ENCODE measurements at regions not wholly inside any gene's neighbourhood (a gene's known extent, or its start where the extent isn't known, plus 50 kb on each side); places are given as distances from the start of the nearest gene placed in this dataset.
"Not testable (repeated sequence)": the region's sequence is repeated elsewhere in the genome, so short reads cannot be mapped to it uniquely, and the experiment has no call there.

DNA sequence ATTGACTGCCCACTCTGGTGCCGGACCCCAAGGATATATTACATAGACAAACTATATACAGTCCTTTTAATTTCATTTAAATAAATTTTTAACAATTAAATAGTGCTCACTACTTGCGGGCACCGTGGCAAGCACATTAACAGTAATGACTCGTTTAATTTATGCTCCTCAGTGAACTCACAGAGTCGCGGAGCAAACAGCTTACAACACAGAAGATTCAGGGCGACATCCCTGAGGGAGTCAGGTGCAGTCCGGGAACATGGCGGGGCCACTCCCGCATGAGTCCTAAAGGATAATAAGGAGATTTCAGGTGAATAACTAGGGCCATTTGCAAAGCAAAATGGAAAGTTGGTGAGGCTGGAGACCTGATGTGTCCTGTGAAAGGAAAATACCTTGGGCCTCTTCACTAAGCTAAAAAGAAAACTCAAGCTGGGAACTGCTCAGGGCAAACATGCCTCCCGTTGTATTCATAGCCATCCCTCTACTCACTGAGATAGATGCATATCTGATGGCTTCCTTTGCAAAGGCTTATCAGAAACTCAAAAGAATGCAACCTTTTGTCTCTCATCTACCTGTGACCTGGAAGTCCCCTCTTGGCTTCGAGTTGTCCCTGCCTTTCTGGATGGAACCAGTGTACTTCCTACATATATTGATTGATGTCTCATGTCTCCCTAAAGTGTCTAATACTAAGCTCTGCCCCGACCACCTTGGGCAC lies 125.6 kb downstream of the KLF6 start:
- DNase-seq (ENCODE audit: low read depth in 2 of 2) = no peak

DNA sequence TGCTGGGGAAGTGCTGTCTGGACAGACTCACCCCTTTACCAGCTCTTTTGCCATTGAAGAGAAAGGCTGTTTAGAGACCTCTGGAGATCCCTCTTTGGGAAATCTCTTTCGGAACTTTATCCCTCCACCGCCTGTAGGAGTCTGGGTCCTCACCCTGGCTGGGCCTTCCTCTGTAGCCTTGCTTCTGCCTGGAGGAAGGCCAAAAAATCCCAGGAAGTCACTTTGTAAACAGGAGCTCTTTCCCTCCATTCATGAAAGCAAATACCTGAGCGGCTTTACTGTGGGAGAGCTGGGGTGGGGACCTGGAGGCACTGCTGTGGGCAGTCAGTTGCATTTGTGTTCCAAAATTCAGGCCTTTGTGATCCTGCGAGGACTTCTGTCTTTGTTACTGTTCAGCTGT lies 126.2 kb downstream of the KLF6 start:
- DNase-seq (ENCODE audit: low read depth in 2 of 2) = no peak

GRCh38 chr10:3656214-3656613 lies 128.8 kb downstream of the KLF6 start:
- no peak for DNase-seq (ENCODE audit: low read depth in 2 of 2)

GRCh38 chr10:3655528-3655927 lies 129.5 kb downstream of the KLF6 start:
- no peak for DNase-seq (ENCODE audit: low read depth in 2 of 2)

DNA sequence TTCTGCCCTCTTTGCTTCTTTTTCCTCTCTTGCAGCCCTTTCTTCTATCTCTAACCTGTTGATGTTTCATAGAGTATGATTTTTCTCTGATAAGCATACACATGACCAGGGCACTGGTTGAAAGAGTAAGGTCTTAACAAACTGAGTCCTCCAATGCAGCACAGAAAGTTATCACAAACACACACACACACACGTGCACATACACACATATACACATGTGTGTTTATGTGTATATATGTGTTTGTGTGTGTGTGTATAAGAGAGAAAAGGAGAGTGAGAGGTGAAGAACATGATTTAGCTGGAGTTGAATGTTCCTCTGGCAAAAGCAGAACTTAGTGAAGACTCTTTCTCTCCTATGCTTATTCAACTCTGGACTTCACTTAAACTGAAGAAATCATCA lies 130.0 kb downstream of the KLF6 start:
- no peak for DNase-seq (ENCODE audit: low read depth in 2 of 2)

GRCh38 chr10:3654496-3654895 lies 130.5 kb downstream of the KLF6 start:
- DNase-seq (ENCODE audit: low read depth in 2 of 2) = no peak

DNA sequence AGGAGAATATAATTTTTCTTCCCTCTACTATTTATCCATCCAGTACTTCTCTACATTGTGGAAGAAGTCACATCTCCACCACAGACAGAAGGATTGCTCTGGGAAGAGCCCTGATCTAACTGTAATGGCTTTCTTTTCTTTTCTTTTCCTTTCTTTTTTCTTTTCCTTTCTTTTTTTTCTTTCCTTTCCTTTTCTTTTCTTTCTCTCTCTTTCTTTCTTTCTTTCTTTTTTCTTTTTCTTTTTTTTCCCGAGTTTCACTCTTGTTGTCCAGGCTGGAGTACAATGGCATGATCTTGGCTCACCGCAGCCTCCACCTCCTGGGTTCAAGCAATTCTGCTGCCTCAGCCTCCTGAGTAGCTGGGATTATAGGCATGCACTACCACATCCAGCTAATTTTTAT lies 131.7 kb downstream of the KLF6 start:
- not testable (repeated sequence) for DNase-seq (ENCODE audit: low read depth in 2 of 2)

GRCh38 chr10:3652886-3653285 lies 132.1 kb downstream of the KLF6 start:
- DNase-seq (ENCODE audit: low read depth in 2 of 2) = no peak

- no peak for DNase-seq (ENCODE audit: low read depth in 2 of 2)
Measured at GRCh38 chr10:3651969-3652653, 132.9 kb downstream of the KLF6 start.

- no peak for DNase-seq (ENCODE audit: low read depth in 2 of 2)
Measured at GRCh38 chr10:3648576-3648975, 136.4 kb downstream of the KLF6 start.

GRCh38 chr10:3648170-3648569 lies 136.8 kb downstream of the KLF6 start:
- no peak for DNase-seq (ENCODE audit: low read depth in 2 of 2)

GRCh38 chr10:3647074-3647473 lies 137.9 kb downstream of the KLF6 start:
- DNase-seq (ENCODE audit: low read depth in 2 of 2) = no peak

DNA sequence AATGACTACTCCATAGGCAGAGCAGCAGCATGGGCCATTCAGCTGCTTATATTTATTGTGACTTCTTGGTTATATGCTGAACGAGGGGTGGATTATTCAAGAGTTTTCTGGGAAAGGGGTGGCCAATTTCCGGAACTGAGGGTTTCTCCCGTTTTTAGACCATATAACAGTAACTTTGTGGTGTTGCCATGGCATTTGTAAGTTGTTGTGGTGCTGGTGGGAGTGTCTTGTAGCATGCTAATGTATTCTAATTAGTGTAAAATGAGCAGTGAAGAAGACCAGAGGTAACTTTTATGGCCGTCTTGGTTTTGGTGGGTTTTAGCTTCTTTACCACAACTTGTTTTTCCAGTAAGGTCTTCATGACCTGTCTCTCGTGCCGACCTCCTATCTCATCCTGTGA lies 139.6 kb downstream of the KLF6 start:
- no peak for DNase-seq (ENCODE audit: low read depth in 2 of 2)

DNA sequence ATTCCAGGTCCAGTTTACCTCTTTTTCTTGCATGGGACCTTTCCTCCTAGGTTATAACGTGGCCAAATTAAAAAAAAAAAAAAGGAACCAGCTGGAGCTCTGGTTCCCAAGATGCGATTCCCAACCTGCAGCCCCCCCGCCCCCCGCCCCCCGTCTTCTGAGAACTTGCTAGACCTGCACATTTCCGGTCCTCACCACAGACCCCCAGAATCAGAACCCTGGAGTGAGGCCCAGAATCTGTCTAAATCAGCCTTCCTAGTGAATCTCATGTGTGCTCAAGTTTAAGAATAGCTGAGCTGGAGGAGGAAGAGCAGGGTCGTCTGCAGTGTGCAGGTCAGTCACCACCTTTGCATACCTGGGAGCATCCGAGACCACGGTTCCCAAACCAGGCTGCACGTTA lies 144.2 kb downstream of the KLF6 start:
- no peak for DNase-seq (ENCODE audit: low read depth in 2 of 2)

GRCh38 chr10:3639546-3639945 lies 145.5 kb downstream of the KLF6 start:
- no peak for DNase-seq (ENCODE audit: low read depth in 2 of 2)

- DNase-seq (ENCODE audit: low read depth in 2 of 2) = no peak
Measured at GRCh38 chr10:3636356-3637181, 148.4 kb downstream of the KLF6 start.

DNA sequence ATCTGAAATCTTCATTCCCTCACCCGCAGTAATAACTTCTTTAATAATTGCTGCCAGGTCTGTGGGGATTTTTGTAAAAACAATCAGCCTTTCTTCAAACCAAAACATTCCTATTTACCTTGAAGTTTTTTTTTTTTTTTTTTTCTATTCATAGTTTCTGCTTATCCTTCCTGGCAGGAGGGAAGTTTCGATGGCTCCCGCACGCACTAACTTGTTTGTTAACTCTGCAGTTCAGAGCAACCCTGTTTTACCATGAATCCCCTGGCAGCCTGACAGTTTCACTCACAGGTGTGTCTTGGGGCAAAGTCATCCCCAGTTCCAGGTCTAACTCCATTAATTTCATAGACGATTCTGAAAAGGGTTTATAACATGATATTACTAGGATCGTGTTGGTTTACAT lies 149.3 kb downstream of the KLF6 start:
- DNase-seq (ENCODE audit: low read depth in 2 of 2) = no peak

DNA sequence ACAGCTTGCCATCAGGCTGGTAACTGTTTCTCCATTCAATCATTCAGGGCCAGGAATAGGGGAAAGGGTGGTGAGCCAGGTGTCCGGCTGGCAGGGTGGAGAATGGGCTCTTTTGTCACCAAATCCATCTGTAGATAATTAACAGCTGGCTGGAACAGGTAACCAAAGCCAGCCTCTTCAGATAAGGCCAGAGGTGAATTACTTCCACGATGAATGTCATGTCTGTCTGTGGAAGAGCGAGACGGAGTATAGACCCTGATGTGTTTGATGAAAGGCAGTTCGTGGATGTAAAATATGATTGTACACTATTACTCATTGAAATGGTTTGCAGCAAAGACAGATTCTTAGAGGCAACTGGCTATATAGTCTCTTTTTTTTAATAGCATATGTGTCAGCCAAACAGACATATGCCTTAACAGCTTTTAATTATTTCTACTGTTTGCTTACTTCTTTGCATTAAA lies 149.8 kb downstream of the KLF6 start:
- DNase-seq (ENCODE audit: low read depth in 2 of 2) = no peak

DNA sequence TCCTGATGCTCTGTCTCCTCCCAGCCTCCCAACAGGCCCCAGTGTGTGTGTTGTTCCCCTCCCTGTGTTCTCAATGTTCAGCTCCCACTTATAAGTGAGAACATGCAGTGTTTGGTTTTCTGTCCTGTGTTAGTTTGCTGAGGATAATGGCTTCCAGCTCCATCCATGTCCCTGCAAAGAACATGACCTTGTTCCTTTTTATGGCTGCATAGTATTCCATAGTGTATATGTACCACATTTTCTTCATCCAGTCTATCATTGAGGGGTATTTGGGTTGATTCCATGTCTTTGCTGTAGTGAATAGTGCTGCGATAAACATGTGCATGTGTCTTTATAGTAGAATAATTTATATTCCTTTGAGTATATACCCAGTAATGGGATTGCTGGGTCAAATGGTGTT lies 150.4 kb downstream of the KLF6 start:
- DNase-seq (ENCODE audit: low read depth in 2 of 2) = not testable (repeated sequence)

DNA sequence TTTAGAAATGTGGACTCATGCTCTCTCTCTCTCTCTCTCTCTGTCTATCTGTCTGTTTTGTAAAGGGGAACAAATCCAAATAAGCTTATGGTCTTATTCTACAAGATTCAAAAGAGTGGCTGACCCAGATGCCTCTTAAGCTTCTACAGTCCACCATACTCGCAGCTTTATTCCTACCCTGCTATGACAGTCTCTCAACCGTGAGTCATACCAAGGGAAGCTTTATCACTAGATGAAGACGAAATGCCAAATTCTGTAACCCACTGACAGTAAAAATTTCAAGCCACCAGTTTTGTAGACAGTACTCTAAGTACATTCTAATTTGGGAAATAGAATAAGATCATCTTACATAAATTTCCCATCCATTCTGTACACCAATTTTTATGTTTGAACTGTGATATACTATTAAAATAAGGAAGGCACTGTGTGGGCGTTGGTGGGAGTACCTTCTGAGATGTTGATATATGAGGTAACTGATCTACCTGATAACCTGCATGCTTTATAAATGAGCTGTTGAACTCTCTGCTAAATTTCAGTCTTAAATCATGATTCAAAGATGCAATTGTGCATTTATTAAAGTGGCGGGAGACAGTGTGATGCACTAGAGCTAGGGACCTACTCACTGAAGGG lies 153.2 kb downstream of the KLF6 start:
- DNase-seq (ENCODE audit: low read depth in 2 of 2) = no peak

- no peak for DNase-seq (ENCODE audit: low read depth in 2 of 2)
Measured at GRCh38 chr10:3631291-3631690, 153.7 kb downstream of the KLF6 start.
